GM18951 (cell line): ENCODE measurements at regions not wholly inside any gene's neighbourhood (a gene's known extent, or its start where the extent isn't known, plus 50 kb on each side); places are given as distances from the start of the nearest gene placed in this dataset.
"Not testable (repeated sequence)": the region's sequence is repeated elsewhere in the genome, so short reads cannot be mapped to it uniquely, and the experiment has no call there.

Experiments used
- POLR2A ChIP-seq: IDR thresholded peaks from 4 replicates; pipeline ENCODE4 v1.6.1; 2011; ENCODE audit warnings: mild to moderate bottlenecking; ENCODE audit not compliant: insufficient read length, insufficient read depth; ENCODE audit errors: extremely low read depth
- in situ Hi-C: fragments of 300-500 bp; cut with MboI; formaldehyde crosslinking; loops from one replicate; pipeline ENCODE4 v1.12.0; 2022; ENCODE audit warnings: low sequenced_read_pairs, mixed read lengths, inconsistent platforms; ENCODE audit not compliant: unreplicated experiment

DNA sequence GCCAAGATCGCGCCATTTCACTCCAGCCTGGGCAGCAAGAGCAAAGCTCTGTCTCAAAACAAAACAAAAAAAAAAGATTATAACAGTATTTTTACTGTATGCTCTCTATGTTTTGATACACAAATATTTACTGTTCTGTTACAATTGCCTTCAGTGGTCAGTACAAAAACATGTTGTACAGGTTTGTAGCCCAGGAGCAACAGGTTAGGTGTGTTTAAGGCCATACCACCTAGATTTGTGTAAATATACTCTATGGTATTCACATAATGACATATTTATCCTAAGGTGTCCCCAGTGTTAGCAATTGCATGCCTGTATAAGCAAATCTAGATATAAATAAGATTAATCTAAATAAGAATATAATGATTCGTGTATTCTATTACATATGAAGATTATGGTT lies 625.0 kb downstream of the TMEM182 start:
- in situ Hi-C loops: no loop called here
- TF ChIP-seq POLR2A: no peak

DNA sequence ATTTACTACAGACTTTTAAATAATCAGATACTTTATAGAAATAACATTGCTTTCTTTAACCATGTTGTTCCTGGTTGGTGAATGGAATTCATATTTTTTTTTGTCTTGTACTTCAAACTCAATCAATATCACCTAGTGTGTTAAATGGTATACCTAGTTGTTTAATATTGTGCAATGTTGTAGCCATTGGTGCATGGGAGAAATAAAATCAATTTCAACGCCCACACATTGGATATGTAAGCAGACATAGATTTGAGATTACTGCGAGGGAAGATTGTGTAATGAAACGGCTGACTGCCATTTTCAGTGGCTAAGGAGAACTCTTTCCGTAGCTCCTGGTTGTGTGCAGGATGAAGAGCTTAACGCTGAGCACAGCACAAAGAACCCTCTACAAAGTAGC lies 626.1 kb downstream of the TMEM182 start:
- in situ Hi-C loops: no loop called here

DNA sequence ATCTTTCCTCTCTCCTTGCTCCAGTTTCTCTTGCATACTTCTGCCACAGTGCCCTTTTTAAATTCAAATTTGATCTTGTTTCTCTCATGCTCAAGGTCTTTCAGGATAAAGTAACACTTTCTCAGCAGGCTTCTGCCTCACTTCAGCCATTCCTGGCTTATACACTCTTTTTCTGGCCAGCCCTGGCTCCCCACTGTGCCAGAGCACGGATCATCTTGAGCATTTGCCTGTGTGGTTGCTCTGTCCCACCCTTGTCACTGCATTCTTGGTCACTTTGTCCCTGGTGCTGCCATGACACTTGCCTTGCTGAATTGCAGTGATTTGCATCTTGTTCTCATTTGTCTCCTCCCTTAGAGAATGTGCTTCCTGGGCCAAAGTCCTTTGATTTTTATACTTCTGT lies 634.3 kb downstream of the TMEM182 start:
- TF ChIP-seq POLR2A: no peak
- in situ Hi-C loops: no loop called here

More for the DNA sequence above, 626.1 kb downstream of the TMEM182 start:
- TF ChIP-seq POLR2A: no peak

DNA sequence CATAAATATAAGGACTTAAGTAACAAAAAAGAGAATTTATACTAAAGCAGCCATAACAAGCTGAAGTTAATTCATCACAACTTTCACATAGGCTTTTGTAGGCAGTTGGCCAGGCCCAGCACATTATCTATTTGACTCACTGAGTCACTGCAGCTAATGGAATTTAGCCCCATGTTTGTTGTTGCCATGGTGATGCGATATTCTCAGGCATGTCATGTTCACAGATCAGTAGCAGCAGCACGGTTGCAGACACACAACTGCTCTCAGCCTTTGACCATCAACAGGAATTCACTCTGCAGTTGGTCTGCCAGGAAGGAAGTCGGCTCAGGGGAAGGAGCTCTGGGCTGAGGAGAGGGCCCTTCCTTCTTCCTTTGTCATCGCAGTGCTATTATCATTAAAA lies 639.8 kb downstream of the TMEM182 start:
- TF ChIP-seq POLR2A: no peak
- in situ Hi-C loops: no loop called here

DNA sequence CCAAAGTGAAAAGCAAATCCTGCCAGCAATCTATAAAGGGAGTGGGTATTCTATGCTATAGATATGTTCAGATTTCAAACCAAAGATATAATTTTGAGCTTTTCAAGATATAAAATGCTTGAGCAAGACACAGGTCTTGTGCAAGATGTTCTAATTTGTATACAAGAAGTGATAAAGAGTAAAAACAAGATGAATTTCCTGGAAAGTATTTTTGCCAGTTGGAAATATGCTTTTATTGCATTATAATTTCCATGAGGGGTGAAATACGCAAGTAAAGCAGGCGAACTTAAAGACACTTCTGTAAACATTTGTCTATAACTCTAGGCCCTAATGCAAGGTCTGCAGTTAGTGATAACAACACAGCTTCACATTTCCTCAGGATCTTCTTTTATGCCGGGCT lies 640.5 kb downstream of the TMEM182 start:
- in situ Hi-C loops: no loop called here
- no peak for TF ChIP-seq POLR2A

DNA sequence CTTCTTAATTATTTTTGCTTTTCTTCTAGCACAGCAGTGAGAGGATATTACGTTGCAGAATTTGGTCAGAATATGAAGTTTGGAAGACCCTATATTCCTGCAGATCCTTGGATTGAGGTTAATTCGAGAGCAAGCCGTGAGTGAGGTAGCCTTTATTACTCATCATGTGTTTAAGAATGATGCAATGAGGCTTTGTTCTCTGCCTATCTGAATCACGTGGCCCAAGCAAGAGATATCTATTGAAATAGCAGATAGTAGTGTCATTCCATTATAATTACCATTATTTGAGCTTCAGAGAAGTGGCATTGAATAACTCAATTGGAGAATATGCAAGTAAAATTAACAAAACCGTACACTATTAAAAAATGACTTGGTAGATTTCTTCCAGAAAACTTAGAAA lies 641.1 kb downstream of the TMEM182 start:
- TF ChIP-seq POLR2A: no peak
- in situ Hi-C loops: no loop called here

DNA sequence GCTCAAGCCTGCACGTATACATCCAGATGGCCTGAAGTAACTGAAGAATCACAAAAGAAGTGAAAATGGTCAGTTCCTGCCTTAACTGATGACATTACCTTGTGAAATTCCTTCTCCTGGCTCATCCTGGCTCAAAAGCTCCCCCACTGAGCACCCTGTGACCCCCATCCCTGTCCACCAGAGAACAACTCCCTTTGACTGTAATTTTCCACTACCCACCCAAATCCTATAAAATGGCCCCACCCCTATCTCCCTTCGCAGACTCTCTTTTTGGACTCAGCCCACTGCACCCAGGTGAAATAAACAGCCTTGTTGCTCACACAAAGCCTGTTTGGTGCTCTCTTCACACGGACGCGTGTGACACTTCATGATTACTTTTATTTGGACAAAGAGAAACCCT lies 641.6 kb downstream of the TMEM182 start:
- in situ Hi-C loops: not testable (repeated sequence)

DNA sequence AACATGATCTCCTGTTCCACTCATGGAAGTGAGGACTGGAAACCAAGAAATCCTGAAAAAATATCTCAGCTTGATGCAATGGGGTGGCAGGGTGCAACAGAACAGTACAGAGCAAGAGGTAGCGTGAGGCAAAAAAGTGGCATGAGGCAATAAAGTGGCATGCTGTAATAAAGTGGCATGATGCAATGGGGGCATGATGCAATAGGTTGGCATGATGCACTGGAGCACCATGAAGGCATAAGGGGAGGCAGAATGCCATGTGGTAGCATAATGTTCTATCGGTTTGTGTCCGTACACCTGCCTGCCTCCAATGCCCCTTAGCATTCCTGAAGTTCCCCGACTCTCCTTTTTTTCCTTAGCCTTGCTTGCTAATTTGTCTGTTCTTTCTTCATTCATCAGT lies 648.4 kb downstream of the TMEM182 start:
- TF ChIP-seq POLR2A: no peak
- in situ Hi-C loops: no loop called here

DNA sequence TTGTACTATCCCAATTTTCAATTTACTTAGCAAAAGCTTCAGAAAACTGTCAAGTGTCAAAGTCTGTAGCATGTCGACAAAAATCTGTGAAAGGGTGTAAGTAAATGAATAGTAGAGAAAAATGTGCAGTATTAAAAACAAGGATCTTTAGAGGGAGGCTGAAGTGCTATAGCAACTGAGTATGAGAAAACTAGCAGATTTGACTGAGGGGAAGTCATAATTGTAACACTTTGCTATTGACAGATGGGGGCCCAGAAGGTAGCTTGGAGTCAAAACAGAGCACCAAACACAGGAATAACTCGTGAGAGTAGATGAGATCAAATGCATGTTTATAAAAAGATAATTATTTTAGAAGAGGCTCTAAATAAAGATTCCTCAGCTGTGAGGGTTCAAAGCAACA lies 657.7 kb downstream of the TMEM182 start:
- in situ Hi-C loops: no loop called here

DNA sequence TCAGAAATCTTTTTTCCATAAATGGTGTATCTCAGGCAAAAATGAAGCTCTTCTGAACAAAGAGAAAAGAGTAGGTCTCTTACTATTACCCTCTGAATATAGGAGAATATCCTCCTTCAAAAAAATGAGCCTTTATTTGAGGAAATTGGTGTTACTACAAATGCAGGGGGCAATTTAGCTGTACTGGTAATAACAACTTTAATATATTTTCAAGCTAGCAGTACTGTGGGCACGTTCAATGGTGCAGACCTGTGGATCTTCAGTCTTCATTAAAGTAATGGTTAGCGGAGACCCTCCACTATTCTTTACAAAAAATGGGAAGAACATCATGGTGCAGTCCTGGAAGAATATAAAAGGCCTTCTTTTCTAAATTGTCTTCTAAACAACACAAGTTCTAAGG lies 661.3 kb downstream of the TMEM182 start:
- in situ Hi-C loops: no loop called here
- TF ChIP-seq POLR2A: no peak

More for the DNA sequence above, 657.7 kb downstream of the TMEM182 start:
- no peak for TF ChIP-seq POLR2A

DNA sequence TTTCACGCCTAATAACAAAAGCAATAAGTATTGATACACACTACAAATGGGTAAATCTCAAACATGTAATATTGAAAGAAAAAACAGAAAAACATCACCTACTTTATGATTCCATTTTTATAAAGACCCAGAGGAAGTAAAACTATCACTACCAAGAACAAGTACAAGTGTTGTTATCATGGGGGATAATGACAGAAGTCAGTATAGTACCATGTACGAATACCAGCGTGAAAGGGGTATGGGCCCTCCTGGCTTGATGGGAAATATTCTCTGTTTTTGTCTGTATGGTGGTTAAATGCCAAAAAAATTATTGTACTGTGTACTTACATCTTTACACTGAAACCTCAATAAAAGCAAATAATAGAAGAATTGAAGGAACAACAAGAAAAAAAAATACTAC lies 665.7 kb downstream of the TMEM182 start:
- in situ Hi-C loops: no loop called here
- no peak for TF ChIP-seq POLR2A

DNA sequence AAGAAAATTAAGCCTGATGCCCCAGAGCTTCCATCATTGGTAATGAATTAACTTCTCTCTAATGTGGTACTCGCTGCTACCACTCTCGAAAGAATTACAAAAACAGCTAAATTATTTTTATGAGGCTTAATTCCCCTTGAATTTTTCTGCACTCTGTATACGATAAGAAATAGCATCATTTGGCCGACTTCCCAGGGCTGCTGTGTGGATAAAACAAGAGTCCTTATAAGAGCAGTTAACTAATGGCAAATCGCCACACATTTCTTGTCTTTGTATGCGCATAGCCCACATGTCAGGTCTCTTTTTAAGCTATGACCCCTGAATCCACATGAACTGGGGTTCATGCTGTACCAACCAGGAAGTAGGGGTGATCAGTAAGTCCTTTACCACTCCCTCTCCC lies 668.4 kb downstream of the TMEM182 start:
- in situ Hi-C loops: no loop called here

DNA sequence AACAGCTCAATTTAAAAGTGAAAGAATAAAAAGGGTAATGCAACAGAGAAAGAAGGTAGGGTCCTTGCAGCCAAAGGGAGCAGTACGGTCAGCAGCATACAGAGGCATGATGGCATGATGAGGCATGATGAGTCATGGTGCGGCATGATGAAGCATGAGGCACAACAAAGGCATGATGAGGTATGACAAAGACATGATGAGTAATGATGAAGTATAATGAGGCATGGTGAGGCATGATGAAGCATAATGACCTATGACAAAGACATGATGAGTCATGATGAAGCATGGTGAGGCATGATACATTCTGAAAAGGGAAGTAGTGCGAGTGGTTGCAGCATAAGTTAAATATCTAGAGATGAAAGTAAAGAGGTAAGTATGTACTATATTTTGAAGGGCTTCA lies 673.2 kb downstream of the TMEM182 start:
- no peak for TF ChIP-seq POLR2A
- in situ Hi-C loops: no loop called here

More for the DNA sequence above, 668.4 kb downstream of the TMEM182 start:
- TF ChIP-seq POLR2A: no peak

DNA sequence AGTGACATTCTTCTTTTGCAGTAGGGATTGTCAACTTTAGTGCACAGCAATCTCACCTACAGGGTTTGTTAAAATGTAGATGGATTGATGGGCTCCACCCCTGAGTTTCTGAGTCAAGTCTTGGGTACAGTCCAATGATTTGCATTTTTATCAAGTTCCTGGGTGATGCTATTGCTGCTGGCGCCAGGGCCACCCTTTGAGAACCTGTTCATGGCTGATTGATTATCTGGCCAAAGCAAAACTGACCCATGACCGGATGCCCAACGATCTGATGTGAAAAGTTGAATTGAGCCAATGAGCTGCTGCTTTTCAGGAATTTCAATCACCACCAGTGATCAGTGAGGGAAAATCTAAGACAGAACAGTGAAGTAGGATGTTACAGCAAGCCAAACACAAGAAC lies 675.3 kb downstream of the TMEM182 start:
- in situ Hi-C loops: no loop called here
- TF ChIP-seq POLR2A: no peak

DNA sequence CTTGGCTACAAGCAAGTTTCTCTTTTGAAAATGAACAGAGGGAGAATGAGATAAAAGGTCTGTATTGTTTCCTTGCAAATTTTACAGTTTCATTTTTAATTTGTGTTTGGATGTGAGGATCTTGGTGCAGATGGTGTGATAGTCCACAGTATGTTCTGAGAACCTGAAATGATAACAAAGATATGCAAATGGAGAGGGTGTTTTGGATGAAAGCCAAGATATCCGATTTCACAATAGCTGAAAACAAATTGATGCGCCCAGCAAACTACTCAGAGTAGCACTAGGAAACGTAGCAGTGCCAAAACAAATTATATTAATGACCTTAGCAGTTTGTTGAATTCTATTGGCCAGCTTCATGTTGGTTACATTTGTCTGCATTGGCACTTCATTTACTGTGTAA lies 683.5 kb downstream of the TMEM182 start:
- no peak for TF ChIP-seq POLR2A

More for the DNA sequence above, 683.5 kb downstream of the TMEM182 start:
- in situ Hi-C loops: no loop called here
